RCC 7860 (cell line): ENCODE measurements at regions not wholly inside any gene's neighbourhood (a gene's known extent, or its start where the extent isn't known, plus 50 kb on each side); places are given as distances from the start of the nearest gene placed in this dataset.
"Not testable (repeated sequence)": the region's sequence is repeated elsewhere in the genome, so short reads cannot be mapped to it uniquely, and the experiment has no call there.

Experiments
- DNase-seq: peaks from one replicate; pipeline ENCODE4 v3.0.0-alpha.2; 2015; ENCODE audit warnings: low spot score
- FAIRE-seq: peaks from 2 replicates; lab custom pipeline; 2012; peaks lifted over from hg19 to GRCh38; lab: Jason Lieb, UNC

DNA sequence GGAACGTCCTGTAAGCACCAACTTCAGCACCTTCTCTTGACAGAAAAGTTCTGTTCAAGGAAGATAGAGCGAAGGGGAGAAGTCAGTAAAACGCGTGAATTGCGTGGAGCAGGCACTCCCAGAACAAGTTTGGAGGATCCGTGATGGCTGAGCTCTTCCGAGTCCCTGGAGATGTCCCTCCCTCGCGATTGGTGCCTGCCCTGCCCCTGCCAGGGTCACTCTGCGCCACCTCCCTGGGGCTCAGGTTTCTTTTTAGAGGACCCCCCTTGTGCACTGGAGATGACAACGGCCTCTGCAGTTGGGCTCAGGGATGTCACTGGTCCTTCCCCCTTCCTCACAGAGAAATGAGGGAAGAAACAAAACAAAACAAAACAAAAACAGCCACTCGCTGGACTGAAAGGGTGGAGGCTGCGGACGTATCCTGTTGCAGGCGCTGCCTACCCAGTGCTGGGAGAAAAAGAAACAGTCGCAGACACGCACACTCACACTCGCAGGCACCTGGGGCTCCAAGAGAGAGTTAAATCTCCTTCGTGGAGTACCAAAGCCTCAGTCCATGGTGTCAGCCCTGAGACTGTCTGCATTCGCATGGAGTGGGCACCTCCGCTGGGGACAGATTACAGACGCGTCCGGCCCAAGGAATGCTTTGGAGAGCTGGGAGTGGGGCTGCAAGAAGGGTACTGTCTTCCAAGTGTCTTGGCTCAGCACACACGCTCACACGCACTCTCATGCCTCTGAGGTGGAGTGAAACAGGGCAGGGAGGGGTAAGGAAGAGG lies 512.7 kb downstream of the SLCO4C1 start:
- DNase-seq (no peak), FAIRE-seq (no peak)

DNA sequence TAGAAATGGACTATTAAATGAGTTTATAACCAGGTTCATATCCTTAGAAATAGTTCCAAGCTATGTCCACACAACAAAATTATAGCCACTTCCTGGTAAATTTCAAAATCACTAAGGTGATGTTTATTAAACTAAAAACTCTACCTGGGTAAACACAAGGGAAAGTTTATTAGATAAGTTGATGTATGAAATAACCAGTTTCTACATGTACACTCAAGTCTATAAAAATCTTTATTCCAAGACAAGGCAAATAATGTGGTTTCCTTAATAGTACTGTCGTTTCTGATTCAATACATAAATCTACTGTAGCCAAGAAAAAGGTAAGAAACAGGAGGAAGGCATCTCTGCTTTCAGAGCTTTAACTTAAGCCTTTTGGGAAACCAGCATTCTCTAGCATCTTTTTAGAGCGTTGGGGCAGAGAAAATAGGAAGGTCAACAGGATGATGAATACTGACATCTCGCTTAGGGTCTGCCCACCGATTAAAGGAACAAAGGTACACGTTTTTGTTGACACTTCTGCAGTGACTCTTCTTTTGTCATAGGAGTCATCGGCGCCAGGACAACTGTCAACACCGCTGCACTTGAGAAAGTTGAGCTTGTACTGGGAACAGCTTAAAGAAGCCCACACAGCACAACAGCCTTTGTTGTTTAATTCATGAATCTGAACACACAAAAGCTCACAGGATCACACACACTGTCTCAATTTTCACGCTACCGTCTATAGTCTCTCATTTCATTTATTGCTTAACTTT lies 513.6 kb downstream of the SLCO4C1 start:
- DNase-seq (no peak), FAIRE-seq (no peak)

DNA sequence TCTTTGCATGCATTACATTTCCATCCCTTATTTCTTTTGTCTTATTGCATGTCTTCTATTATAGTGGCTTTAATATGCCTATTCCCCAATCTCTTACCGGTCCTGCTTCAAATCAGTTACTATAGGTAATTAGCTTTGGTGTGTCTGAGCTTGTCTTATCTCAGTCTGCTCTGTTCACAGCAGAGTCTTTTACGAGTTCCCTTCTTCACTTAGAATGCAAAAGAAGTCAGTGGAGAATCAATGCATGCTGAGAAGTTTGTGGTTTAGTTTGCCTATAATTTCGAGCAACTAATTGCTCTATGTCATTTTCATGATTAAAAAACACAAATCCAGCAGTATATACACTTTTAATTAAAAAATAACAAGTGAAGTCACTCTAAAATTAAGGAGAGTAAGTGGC lies 545.0 kb downstream of the SLCO4C1 start:
- FAIRE-seq (no peak), DNase-seq (no peak)

DNA sequence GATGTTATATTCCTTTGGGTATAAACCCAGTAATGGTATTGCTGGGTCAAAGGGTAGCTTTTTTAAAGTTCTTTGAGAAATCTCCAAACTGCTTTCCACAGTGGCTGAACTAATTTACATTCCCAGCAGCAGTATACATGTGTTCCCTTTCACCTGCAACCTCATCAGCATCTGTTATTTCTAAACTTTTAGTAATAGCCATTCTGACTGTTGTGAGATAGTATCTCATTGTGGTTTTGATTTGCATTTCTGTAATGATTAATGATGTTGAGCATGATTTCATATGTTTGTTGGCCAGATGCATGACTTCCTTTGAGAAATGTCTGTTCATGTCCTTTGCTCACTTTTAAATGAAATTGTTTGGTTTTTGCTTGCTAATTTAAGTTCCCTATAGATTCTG lies 553.1 kb downstream of the SLCO4C1 start:
- FAIRE-seq, DNase-seq: not testable (repeated sequence)

DNA sequence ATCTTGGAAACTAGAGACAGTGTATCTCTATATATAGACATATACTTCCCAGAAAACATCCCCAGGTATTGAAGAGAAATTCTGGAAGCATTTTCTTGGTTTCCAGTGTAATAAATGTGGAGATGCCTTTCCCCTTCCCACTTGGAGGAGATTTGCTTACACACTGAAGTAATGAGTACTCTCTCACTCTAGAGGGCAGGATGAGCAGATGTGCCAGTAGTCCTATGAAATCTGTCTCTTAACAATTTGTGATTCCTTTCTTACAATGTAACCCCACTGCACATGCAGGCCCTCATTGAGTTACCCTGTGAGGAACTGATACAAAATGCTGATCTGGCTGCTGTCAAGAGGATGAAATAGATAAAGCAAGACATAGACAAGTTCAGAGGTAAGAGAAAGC lies 567.2 kb downstream of the SLCO4C1 start:
- DNase-seq (no peak), FAIRE-seq (no peak)

DNA sequence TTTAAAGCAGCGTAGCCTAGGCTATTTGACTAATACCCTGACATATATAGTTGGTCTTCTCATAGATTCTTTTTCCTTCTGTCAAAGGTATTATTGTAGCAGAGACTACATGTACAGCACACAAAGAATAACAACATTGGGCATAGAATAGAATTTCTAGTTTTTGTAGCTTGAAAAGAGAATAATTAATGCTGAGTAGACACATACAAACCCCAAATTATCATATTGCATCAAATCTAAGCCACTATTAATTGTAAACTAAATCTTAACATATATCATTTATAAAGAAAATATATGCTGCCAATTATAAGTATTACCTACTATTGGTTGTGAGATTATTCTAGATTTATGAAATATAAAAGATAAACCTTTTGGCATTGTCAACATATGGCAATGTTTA lies 574.5 kb downstream of the SLCO4C1 start:
- DNase-seq (no peak), FAIRE-seq (no peak)

DNA sequence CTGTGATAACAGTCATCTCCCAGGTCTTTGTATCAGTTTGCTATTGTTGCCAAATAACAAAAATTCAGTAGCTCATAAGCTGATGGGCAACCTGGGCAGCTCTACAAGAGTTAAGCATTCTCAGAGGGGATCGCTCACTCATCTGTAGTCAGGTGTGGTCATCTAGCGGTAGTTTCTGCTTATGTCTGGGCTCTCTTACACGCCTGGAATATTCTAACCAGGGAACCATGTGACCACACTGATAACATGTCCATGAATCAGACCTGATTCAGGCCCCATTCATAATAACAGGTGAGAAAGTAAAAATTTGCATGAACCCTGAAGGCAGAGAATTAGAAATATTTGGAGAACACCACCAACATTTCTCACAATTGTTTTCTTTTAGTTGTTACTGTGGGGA lies 576.1 kb downstream of the SLCO4C1 start:
- FAIRE-seq (no peak), DNase-seq (no peak)

DNA sequence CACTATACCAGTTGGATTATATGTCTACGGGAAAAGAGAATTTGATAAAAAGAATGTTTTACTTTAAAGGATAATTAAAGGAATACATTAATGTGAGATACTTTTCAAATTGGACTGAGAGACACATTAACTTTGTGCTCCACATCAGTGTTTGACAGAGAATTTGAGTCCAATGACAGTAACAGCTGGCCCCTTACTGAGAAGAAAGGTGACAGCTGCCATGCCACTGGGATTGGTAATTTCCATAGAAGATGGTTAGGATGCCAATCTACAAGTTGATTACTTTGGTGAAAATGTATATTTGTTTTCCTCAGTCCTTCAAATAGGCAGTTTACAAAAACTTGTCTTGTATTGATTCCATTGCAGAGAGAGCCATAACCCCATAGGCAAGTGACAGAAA lies 578.4 kb downstream of the SLCO4C1 start:
- no peak for FAIRE-seq
- no peak for DNase-seq

DNA sequence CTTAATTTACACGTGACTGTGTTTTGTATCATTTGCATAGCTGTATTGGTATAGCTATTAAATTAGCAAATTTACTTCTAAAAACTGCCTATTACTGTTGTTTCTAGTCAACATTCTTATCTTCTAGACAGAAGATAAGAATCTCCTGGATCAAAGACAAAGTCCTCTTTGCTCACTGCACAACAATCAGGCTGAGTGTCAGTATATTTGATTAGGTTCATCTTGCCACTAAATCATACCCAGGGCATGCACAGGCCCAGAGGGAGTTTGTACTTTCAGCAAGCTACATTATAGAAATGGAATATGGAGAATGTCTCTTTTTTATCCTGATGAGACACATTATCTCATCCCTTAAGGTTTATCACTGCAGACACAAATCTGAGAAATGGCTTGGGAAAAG lies 579.1 kb downstream of the SLCO4C1 start:
- FAIRE-seq (no peak), DNase-seq (no peak)

DNA sequence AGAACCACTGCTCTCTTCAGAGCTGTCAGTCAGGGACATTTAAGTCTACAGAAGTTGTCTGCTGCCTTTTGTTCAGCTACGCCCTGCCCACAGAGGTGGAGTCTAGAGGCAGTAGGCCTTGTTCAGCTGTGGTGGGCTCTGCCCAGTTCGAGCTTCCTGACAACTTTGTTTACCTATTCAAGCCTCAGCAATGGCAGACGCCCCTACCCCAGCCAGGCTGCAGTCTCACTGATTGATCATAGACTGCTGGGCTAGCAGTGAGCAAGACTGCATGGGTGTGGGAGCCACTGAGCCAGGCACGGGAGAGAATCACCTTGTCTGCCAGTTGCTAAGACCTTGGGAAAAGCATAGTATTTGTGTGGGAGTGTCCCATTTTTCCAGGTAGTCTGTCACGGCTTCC lies 580.3 kb downstream of the SLCO4C1 start:
- FAIRE-seq, DNase-seq: not testable (repeated sequence)

DNA sequence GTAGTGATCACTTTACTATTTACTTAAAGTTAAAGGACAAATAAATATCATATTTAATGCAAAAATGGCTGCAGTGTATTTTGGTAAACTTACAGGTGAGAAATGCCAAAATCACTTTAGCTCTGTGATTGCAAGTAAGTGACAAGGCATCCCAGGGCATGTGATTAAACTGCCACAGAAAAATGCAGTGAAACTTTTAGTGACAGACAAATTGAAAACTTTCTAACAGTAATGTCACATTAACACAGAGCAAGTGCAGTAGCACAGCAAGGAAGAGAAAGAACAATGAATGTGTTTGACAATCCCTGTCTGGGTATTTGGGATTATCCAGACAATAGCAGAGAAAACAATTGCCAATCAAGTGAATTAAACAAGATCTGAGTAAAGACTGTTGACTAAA lies 606.8 kb downstream of the SLCO4C1 start:
- no peak for DNase-seq

DNA sequence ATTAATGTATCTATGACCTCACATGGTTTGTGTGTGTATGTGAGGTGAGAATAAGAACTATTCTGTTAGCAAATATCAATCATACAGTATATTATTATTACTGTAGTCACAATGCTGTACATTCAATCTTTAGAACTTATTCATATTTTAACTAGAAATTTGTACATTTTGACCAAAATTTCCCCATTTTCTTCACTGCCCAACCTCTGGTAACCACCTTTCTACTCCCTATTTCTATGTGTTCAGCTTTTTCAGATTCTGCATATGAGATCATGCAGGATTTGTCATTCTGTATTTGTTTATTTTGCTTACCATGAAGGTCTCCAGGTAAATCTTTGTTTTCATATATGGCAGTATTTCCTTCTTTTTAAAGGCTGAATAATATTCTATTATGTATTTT lies 607.9 kb downstream of the SLCO4C1 start:
- no peak for FAIRE-seq
- no peak for DNase-seq

More for the DNA sequence above, 606.8 kb downstream of the SLCO4C1 start:
- FAIRE-seq = no peak

DNA sequence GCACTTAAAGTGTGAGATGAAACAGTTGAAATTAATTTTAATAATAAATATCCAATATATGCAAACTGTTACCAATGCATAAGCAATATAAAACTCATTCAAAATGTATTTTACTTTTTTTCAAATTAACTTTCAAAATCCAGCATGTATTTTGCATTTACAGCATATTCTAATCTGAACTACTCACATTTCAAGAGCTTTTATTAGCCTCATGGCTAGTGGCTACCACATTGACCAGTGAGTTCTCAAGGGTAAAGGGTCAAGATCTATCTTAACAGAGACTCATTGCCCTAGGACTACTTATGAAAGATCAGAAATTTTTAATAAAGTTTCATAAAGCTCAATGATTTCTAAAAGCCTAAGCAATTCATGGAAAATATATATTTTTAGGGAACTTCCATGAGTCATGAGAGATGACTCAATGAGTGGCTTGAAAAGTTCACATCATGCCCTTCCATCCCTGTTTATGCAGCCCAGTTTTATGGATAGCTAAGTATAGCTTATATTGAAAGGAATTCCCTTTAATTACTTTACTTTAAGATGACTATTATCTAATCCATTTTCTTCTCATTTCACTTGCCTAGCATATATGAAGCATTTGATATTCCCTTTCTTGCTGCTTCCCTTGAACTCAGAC lies 608.6 kb downstream of the SLCO4C1 start:
- DNase-seq (no peak), FAIRE-seq (no peak)

DNA sequence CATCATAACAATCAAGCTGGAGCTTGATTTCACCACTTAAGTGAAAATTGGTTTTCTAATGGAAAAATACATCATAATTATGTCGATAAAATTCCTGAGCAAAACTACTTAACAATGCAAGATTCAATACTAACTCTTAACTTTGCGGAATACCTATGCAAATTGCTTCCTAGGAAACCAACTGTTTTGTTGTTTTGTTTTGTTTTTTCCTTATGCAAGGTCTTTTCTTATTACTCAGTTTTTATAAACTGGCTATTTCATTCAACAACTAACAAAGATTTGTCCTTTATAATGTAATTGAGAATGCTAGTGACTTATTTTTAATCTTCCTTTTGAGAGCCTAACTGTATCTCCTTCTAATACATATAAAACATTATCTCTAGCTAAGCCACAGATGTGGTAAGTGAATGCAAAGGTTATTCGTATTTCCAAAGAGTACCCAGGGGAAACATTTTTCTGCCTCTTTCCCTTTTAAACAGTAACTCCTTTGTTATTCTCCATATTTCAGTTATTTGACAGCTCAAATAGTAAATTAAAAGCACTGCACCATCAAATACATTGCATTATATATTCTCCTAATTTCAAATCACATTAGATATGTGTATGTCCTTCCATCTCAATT lies 609.4 kb downstream of the SLCO4C1 start:
- DNase-seq (no peak), FAIRE-seq (no peak)

DNA sequence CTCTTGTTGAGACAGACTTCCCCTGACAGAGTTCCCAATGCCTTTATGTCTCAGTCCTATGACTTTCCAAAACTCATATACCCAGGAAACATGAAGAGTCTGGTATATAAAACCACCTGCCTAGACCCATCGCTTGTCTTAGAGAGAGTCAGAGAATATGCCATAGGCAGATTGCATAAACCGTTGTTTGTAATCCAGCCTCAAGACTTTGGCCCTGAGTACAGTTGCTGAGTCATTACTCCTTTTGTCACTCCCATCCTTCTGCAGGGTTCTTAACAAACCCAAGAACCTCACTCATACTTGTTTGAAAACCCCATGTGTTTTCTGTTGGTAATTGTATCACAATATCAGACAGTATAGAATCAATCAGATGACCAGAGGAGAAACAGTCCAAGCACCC lies 616.3 kb downstream of the SLCO4C1 start:
- DNase-seq (no peak), FAIRE-seq (no peak)

DNA sequence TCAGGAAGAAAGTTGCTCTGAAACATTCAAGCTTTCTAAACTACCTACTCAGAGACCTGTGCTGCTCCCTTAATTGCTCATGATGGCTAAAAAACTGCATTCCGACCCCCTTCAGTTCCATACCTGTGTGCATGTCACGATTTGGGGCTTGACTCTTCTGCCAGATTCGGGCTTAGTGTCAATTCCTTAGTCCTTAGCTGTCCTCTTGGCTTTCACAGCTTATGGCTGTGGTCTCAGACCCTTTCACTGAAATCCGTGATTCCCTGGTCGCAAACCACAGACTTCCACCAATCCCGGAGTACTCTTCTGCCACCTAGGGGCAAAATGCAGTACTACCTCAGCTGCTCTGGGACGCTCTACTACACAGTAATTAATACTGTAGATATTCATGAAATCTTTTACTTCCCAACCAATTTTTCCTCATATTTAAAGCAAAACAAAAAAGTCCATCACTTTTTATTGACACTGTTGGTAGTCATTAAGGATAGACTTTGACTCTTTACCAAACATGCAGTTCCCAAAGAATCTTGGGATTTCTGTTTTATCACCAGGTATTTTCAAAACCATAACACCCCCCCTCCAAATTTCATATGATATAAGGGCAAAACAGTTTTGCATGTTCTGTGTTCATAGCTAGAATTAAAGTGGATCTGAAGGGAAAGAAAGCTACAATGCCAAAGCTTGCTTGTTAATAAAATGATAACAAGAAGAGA lies 617.4 kb downstream of the SLCO4C1 start:
- DNase-seq (peak; percentile 19), FAIRE-seq (no peak)

DNA sequence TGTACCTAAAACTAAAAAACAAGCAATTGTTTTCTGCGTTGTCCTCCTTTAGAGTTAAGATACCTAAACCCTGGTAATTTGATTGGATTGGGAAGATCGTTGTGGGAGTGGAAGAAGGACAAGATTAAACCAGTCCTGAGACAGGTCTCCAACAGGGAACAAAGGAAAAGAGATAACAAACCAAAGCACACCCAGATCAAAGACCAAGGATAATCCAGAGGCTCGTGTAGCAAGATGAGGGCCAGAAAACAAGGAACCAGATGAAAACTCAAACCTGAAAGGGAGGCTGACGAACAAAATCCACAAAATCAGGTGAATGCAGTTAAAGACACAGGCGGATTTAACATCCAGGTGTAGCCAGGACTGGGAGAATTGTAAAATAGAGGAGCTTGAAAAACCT lies 618.1 kb downstream of the SLCO4C1 start:
- FAIRE-seq (no peak), DNase-seq (no peak)

DNA sequence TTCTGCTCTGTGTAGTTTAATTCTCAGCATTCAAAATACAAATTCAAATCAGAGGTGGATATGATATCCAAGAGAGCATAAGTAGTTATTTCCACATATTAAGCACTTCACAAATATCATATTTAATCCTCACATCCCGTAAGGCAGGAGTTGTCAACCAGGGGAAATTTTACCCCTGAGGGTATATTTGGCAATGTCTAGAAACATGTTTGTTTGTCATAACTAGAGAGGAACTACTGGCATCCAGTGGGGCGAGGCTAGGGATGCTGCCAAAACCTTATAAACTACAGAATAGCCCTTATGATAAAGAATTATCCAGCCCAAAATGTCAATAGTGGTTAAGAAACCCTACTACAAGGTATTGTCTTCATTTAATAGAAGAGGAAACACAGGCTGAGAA lies 619.4 kb downstream of the SLCO4C1 start:
- DNase-seq (no peak), FAIRE-seq (no peak)

DNA sequence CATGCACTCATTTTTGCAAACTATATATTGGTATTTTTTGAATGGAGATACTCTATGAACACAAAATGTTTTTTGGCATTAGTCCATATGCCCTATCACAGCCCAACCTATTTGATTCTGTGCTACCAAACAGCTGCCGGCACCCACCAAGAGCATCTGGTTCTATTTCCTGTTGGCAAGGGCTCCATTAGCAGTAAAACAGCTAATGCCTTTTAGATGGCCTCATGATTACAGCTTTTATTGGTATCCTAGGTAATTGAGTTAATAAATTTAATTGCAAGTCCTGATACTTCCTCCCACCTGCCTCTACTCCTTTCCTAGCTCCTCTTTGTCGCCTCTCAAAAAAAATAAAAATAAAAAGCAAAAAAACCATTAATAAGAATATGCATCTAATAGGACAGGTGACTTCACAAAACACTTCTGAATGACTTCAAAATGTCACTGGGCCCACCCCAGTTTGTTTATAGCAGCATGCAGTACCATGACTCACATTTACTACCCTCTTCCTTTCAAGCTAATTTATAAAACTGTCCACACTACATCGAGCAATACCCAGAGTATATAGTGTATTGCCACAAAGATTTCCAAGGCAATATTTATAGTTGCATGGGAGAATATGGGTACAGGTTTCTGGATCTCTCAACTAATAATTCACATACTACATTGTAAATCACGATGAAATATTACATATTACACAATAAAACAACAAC lies 620.4 kb downstream of the SLCO4C1 start:
- FAIRE-seq (no peak), DNase-seq (no peak)

DNA sequence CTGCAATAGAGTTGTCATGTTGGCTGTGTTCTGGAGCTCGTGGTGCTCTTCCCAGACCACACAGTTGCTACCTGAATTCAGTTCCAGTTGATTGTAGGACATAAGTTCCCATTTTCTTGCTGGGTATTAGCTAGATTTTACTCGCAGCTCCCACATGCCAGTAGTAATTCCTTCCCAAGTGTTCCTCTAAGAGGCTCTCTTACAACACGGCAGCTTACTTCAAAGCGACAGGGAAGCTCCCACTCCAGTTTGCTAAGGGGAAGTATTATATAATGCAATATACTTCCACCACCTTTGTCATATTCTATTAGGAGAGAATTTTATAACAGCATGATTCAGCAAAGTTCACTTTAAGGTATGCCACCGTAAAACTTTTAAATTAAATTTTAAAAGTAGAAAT lies 623.0 kb downstream of the SLCO4C1 start:
- FAIRE-seq = no peak
- no peak for DNase-seq
